ENCODE measurements at regions not wholly inside any gene's neighbourhood (a gene's known extent, or its start where the extent isn't known, plus 50 kb on each side); places are given as distances from the start of the nearest gene placed in this dataset.
"Not testable (repeated sequence)": the region's sequence is repeated elsewhere in the genome, so short reads cannot be mapped to it uniquely, and the experiment has no call there.

DNA sequence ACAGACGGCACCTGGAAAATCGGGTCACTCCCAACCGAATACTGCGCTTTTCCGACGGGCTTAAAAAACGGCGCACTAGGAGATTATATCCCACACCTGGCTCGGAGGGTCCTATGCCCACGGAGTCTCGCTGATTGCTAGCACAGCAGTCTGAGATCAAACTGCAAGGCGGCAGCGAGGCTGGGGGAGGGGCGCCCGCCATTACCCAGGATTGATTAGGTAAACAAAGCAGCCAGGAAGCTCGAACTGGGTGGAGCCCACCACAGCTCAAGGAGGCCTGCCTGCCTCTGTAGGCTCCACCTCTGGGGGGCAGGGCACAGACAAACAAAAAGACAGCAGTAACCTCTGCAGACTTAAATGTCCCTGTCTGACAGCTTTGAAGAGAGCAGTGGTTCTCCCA, 64.5 kb downstream of the SLC30A10 start:
- not testable (repeated sequence) for DNase-seq (ENCODE audit: low spot score); ATAC-seq (ENCODE audit: low FRiP score)

DNA sequence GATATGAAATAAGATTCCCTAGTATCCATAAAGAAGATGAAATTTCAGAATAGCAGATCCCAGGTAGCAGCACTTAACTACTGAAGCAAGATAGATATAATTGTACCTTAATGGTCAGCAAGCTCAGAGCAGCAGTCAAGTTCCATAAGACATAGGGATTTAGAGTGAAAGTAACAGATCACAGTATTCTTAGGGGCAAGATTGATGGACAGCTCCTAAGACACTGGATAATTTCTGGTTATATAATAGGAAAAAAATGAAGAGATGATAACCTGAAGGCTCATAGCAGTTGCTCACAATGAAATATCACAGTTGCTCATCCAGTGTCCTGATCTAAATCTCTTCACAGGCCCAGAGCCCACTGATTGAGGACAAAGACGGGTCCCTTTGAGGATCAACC, 66.0 kb downstream of the SLC30A10 start:
- ATAC-seq (ENCODE audit: low FRiP score) (no peak), DNase-seq (ENCODE audit: low spot score) (no peak)
- TF ChIP-seq, protein P1, sequence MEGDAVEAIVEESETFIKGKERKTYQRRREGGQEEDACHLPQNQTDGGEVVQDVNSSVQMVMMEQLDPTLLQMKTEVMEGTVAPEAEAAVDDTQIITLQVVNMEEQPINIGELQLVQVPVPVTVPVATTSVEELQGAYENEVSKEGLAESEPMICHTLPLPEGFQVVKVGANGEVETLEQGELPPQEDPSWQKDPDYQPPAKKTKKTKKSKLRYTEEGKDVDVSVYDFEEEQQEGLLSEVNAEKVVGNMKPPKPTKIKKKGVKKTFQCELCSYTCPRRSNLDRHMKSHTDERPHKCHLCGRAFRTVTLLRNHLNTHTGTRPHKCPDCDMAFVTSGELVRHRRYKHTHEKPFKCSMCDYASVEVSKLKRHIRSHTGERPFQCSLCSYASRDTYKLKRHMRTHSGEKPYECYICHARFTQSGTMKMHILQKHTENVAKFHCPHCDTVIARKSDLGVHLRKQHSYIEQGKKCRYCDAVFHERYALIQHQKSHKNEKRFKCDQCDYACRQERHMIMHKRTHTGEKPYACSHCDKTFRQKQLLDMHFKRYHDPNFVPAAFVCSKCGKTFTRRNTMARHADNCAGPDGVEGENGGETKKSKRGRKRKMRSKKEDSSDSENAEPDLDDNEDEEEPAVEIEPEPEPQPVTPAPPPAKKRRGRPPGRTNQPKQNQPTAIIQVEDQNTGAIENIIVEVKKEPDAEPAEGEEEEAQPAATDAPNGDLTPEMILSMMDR (IDR thresholded peaks at IDR 0.05) = no peak

DNA sequence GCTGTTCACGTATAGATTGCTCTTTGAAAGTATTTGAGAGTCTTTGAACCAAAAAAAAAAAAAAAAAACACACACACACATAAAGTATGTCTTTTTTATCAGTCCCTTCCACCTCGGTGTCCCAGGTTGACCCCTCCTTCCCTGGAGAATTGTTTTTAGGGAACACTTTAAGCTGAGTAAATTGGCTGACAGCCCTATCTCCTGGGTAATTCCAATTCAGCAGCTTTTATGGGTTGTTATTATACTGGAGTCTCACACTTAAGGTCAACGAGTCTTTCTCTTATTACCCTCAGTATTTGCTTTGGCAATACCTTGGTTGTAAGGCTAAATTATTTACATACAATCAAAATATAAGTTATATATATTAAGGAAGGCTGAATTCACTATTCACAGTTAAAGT, 69.4 kb downstream of the SLC30A10 start:
- ATAC-seq (ENCODE audit: low FRiP score) (no peak), DNase-seq (ENCODE audit: low spot score) (no peak)
- TF ChIP-seq, protein P1 (IDR thresholded peaks at IDR 0.05) = no peak

DNA sequence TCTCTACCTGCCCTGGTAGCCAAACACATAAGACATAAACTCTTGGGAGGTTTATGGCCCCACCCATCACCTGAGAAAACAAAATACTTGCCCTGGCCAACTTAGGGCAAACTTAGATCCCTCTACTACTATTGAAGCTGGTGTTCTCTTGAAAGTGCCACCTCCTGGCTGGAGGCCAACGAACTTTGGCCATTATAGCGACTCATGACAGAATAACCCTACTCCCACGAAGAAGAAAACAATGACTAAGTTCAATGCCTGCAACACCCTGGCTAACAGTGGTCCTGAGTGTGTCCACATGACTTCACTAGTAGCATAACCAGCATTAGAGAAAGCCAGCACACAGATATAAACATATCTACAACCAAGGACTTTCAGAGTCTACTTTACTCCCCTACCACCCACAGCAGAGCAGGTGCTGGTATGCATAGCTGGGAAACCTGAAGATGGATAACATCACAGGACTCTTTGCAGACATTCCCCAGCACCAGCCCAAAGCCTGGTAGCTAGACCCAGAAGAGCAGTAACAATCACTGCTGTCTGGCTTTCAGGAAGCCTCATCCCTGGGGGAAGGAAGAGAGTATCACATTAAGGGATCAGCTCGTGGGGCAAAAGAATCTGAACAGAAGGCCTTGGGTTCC, 81.0 kb downstream of the SLC30A10 start:
- no peak for DNase-seq (ENCODE audit: low spot score)
- TF ChIP-seq, protein P1 (IDR thresholded peaks at IDR 0.05) = no peak

DNA sequence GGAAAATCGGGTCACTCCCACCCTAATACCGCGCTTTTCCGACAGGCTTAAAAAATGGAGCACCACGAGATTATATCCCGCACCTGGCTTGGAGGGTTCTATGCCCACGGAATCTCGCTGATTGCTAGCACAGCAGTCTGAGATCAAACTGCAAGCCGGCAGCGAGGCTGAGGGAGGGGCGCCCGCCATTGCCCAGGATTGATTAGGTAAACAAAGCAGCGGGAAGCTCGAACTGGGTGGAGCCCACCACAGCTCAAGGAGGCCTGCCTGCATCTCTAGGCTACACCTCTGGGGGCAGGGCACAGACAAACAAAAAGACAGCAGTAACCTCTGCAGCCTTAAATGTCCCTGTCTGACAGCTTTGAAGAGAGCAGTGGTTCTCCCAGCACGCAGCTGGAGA, 88.8 kb downstream of the SLC30A10 start:
- not testable (repeated sequence) for ATAC-seq (ENCODE audit: low FRiP score); DNase-seq (ENCODE audit: low spot score)

More for the DNA sequence above, 81.0 kb downstream of the SLC30A10 start:
- no peak for ATAC-seq (ENCODE audit: low FRiP score)

DNA sequence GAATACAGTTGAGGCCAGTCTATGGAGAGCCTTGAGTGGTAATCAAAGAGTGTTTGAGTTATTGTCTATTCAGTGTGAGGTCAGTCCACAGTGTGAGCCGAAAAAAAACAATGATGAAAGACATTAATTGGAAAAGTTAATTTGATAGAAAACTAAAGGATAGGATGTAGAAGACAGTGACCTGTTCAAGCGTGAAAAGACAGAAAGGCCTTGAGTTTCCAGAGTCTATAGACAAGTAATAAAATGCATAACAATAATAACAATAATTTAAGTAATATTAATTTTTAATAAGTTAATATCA, 90.4 kb downstream of the SLC30A10 start:
- ATAC-seq (ENCODE audit: low FRiP score) = no peak
- DNase-seq (ENCODE audit: low spot score) = no peak
- TF ChIP-seq, protein P1 (IDR thresholded peaks at IDR 0.05) = no peak

DNA sequence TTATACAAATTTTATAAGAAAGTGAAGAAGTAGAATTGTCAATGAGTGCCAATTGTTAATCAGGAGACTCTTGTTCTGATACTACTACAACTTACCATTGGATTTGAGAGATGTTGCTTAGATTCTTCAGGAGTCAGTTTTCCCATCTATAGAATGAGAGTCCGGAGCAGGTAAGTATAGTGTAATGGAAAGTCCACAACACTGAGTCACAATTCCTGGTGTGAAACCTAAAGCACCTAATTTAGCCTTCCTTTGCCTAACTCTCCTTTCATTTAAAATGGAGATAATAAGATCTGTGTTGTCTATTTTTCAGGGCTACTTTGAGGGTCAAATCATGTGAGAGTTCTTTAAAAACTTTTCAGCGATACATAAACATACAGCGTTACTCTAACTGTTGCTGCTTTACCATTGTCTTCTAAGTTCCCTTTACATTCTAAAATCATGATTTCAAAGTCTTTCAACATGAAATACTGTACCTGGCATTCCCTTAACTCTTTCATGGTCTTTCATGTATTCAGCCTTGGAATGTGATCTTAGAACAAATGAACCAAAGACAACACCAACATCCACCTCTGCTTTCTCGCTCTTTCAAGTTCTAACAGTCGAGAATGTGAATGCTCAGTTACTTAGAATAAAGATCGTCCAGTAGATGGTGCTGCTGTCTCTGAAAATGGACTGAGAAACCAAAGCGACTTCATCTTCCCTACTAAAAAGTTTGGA, 90.9 kb downstream of the SLC30A10 start:
- ATAC-seq (ENCODE audit: low FRiP score) (no peak), DNase-seq (ENCODE audit: low spot score) (no peak)
- TF ChIP-seq, protein P1 (IDR thresholded peaks at IDR 0.05) = no peak

DNA sequence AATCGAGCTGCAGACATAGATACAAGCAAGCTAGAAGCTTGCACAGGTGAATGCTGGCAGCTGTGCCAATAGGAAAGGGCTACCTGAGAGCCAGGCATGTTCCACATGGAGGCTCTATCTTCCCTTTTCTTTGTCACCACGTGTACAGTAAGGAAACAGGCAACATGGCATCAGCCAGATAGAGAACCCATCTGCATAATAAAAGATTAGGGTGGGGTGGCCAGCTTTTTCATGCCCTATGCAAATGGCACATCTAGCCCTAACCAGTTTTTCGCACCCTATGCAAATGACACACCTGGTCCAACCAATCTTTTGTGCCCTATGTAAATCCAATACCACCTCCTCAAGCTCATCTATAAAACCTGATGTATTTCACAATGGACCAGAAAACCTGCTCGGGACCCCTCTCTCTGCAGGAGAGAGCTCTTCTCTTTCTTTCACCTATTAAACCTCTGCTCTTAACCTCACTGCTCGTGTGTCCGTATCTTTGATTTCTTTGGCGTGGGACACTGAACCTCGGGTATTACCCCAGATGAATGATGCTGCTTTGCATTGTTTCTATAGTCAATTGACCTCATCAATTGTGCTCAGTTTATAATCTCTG, 93.9 kb downstream of the SLC30A10 start:
- TF ChIP-seq, protein P1 (IDR thresholded peaks at IDR 0.05) = no peak
- ATAC-seq (ENCODE audit: low FRiP score) (no peak), DNase-seq (ENCODE audit: low spot score) (no peak)
